SIG-M5 treated with dmso at 0.1 percent for 504 hours (cell line): ENCODE measurements at regions not wholly inside any gene's neighbourhood (a gene's known extent, or its start where the extent isn't known, plus 50 kb on each side); places are given as distances from the start of the nearest gene placed in this dataset.
"Not testable (repeated sequence)": the region's sequence is repeated elsewhere in the genome, so short reads cannot be mapped to it uniquely, and the experiment has no call there.

Experiments used
- DNase-seq: peaks from one replicate; lab custom pipeline; 2025; ENCODE audit not compliant: unreplicated experiment; lab: John Stamatoyannopoulos, UW

DNA sequence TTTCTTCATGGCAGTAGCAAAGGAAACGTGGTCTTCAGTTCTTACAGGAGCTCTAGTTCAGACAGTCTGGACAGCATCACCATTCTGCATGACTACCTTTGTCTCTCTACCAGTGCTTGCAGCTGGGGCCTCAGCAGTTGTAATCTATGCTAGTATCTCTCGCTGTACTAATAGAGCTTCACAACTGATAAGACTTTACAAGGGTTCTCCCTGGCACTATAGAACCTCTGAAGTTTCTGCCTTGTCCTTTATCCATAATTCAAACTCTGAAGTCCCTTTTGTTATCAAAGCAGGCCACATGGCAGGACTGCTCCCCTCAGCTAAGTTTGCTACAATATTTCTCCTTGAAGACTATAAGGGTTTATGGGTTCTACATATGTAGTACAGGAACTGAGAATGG is 842.1 kb upstream of the ADGRB3 start:
- no peak for DNase-seq

DNA sequence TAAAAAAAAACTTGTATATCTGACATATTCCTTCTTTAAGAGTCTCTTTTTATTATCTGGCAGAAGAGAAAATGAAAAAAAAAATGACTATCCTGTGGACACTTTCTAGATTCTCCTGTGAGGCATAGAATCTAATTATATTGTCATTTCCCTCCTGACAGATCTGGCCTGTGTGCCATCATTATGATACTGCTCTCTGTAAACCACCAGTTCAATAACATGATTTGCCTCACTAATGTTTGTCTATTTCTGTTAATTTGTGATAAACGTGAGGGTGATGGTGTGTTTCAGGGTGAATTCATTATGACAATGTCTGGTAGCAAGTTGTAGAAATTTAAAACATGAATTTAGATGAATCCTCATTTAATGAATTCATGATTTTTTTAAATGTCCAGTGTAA is 844.5 kb upstream of the ADGRB3 start:
- no peak for DNase-seq

DNA sequence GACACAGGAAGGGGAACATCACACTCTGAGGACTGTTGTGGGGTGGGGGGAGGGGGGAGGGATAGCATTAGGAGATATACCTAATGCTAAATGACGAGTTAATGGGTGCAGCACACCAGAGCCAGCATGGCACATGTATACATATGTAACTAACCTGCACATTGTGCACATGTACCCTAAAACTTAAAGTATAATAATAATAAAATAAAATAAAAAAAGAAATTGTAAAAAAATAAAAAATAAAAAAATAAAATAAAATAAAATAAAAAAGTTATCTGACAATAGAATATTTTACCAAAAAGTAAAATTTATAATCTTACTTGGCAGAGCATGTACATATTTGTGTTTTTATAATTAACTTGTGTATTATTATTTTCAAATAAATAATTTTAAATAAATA is 848.0 kb upstream of the ADGRB3 start:
- DNase-seq, result not testable (repeated sequence)

DNA sequence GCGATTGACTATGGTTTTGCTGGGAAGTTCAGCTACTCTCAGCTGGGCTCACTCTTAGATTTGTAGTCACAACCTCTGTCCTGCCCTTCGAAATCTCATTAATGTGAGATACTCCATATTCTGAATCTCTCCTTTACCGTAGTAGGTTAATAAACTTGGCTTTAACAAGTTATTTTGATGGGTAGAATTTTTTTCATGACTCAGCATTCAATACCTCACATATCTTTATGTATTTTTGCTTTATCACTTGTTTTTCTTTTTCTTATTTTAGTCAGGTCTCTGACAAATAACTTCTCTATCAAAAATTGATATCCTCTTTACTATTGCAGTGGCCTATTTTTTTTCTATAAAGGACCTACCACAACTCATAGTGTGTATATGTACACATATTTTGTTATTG is 855.2 kb upstream of the ADGRB3 start:
- DNase-seq, result no peak

DNA sequence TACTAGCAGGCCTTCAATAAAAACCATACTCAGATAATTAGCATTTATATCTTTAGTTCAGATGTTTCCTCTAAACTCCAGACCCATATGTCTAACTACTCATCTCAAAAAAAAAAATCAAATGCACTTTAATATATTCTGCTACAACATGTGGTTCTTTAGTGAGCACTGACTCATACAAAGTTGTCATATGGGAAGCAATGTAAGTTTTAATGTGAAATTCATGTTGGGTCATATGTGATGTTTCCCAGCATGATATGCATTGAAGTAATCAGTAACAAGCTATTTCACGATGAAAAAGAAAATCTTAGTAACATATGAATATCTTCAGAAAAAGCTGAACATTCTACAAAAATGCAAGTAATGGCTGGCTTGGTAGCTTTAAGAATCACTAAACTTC is 859.7 kb upstream of the ADGRB3 start:
- no peak for DNase-seq

DNA sequence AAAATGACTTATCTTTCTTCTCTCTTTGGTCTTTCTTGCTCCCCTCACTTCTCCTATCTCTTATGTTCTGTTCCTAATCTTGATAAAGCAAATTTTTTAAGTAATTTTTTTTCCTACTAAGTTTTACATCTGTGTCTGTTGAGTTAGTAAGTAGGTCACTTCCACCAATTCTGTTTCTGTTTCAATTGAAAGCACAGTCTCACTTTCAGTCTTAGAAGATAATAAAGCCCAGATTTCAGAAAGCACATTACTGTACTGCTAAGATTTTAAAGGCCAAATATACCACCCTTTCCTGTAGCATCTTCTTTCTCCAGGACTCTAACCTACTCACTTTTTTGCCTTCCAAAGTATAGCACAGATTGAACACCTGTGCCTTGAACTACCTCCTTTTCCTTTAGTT is 866.1 kb upstream of the ADGRB3 start:
- DNase-seq, result no peak

- not testable (repeated sequence) for DNase-seq
Measured at GRCh38 chr6:67767046-67767822, 867.8 kb upstream of the ADGRB3 start.

DNA sequence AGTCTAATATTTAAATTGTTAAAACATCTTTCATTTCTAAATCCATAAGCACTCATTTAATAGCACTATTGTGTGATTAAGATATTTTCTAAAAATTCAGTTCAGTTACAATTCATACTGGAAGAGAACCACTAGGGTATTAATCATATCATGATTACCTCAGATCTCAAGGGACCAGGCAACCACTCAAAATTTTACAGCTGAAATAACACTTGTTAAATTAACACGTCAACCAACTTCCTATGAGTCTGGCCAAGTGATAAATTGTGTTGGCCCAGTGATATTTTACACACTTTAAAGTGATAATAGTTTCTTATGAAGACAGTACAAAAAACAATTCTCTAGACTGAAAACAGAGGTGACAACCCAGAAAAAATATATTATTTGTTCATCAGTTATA is 869.0 kb upstream of the ADGRB3 start:
- DNase-seq, result no peak

- no peak for DNase-seq
Measured at GRCh38 chr6:67759001-67759400, 876.1 kb upstream of the ADGRB3 start.

DNA sequence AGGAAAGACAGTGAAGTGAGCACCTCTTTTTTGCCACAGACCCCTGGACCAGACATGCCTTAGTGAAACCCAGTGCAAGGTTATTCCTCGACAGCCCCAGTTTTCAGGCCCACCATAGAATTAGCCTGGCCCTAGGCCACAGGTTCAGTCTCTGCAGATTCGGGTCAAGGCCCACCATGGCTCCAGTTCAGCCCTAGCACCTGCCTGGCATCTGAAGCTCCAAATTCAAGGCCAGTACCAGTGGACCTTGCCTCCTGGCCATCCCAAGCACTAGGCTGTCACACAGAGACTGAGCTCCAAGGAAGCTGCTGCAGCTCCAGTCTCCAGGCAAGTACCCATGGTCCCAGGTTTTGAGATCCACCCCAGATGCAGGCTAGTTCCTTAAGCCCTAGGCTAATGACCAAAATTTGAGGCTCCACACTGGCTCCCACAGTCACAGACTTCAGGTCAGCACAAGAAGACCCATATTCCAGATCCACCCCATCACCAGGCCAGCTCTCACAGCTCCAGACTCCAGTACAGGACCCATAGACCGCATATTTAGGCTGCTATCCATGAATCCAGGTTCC is 877.5 kb upstream of the ADGRB3 start:
- DNase-seq, result no peak

GRCh38 chr6:67748521-67748920 is 886.6 kb upstream of the ADGRB3 start:
- DNase-seq, result no peak

GRCh38 chr6:67736816-67737215 is 898.3 kb upstream of the ADGRB3 start:
- DNase-seq, result no peak

DNA sequence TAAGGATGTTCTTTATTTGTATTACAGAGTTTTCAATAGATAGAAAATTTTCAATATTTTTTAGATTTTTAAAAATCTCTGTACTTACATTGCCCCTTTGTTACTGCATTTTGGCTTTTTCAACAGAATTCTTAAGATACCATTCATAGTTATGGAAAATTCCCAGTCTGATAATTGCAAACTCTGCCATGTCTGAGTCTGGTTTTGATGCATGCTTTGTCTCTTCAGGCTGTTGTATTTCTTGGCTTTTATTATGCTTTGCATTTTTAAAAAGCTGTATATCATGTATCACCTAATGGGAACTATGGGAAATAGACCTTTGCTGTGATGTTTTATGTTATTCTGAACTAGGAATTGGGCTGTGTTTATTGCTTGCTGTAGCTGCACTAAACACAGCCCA is 898.9 kb upstream of the ADGRB3 start:
- no peak for DNase-seq

DNA sequence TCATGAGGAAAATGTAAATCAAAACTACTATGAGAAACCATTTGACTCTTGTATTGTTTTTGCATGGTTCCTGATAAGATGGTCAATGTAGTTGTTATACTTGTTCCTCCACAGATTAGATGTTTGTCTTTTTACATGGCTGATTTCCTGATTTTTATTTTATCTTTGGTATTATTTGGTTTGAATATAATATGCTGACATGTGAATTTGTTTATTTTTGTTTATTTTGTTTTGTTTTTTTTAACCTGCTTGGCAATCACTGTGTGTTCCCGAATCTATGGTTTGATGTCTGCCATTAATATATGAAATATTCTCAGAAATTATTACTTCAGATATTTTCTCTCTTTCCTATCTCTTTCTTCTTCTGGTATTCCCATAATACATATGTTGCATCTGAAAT is 899.5 kb upstream of the ADGRB3 start:
- DNase-seq, result no peak

DNA sequence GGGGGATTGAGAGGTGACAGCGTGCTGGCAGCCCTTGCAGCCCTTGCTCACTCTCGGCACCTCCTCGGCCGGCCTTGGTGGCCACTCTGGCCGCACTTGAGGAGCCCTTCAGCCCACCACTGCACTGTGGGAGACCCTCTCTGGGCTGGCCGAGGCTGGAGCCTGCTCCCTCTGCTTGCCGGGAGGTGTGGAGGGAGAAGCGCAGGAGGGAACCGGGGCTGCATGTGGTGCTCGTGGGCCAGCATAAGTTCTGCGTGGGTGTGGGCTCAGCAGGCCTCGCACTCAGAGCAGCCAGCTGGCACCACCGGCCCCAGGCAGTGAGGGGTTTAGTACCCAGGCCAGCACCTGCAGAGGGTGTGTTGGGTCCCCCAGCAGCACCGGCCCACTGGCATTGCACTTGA is 912.2 kb upstream of the ADGRB3 start:
- DNase-seq, result no peak

DNA sequence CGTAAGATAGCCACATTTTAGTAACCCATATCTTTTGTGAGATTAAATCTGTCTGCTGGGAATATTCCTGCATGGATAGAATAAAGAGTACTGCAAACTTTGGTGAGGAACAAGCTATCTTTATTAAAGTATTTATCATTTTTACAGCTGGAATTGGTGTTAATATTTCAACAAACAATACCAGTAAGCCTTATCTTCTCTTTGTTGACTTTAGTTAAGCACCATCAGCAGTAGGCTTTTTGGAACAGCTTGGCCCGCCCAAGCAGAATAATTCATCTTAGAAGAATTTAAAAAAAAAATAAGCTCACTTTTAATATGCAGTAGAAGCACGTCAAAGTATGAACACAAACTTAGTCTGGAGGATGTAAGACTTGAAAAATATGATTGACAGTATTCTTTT is 917.8 kb upstream of the ADGRB3 start:
- DNase-seq, result no peak

GRCh38 chr6:67706388-67706787 is 928.7 kb upstream of the ADGRB3 start:
- DNase-seq, result no peak

GRCh38 chr6:67698534-67698933 is 936.5 kb upstream of the ADGRB3 start:
- no peak for DNase-seq

DNA sequence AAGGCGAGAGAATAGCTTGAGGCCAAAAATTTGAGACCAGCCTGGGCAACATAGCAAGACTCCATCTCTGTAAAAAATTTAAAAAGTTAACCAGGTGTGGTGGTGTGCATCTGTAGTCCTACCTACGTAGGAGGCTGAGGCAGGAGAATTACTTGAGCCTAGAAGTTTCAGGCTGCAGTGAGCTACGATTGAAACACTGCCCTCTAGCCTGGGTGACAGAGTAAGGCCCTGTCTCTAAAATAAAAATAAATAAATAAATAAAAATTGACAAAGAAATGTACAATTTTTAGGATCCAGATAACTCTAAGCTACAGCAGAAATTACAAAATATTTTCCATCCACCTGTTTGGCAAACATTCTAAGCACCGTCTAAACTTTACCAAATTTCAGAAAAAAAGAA is 941.0 kb upstream of the ADGRB3 start:
- DNase-seq, result no peak

DNA sequence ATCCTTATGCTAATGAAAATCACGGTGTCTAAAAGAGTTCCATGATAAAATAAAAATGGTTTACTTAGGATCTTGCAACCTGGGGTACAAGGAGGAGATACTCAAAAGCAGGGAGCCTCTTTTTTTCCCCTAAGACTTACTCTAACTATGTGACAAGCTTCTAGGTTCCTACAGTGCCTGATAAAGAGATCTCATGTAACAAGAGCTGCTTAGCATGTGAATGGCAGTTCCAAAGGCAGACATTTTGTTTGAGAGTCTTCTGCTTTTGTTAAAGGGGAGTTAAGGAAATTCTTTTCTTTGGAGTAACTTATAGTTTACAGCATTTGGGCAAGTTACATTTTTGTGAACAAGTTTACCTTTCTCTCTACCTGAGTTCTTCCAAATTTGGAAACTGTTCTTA is 945.8 kb upstream of the ADGRB3 start:
- DNase-seq, result no peak

GRCh38 chr6:67687396-67687795 is 947.7 kb upstream of the ADGRB3 start:
- no peak for DNase-seq

- not testable (repeated sequence) for DNase-seq
Measured at GRCh38 chr6:67686225-67686624, 948.9 kb upstream of the ADGRB3 start.

DNA sequence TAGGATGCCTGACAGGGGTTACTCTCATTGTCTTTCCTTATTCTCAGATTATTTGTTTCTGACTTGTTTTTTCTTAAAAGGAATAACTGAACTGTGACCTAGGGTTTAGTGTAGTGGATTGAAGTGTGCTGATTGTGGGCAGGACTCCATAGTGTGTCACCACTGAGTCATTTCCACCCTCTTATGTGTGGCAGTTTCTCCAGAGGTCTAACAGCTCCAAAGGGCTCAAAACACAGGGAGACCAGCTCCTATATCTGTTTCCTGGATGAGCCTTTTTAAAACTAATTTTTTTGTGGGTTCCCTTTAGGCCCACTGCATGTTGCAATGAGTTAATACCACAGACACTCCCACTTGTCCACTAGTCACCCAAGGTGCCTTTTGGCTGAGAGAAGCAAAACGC is 951.1 kb upstream of the ADGRB3 start:
- DNase-seq, result no peak
